Fibroblast of villous mesenchyme (primary cell): ENCODE measurements at regions not wholly inside any gene's neighbourhood (a gene's known extent, or its start where the extent isn't known, plus 50 kb on each side); places are given as distances from the start of the nearest gene placed in this dataset.

Experiments
- DNase-seq: peaks from one replicate; pipeline ENCODE4 v3.0.0-alpha.2; 2010; ENCODE audit warnings: low read depth
- H3K4me3 ChIP-seq: 2 replicates; pipeline ENCODE4 v1.5.1; 2011; ENCODE audit warnings: low read depth, mild to moderate bottlenecking, low read length
- CTCF ChIP-seq: IDR thresholded peaks from 2 replicates; pipeline ENCODE4 v1.5.1; 2012; ENCODE audit warnings: low read depth, mild to moderate bottlenecking, low read length; ENCODE audit not compliant: insufficient read depth

- no peak for TF ChIP-seq CTCF
- DNase-seq = no peak
- no peak overlapping the region for H3K4me3 ChIP-seq
These were observed 510.5 kb downstream of the NSUN3 start for GRCh38 chr3:94573337-94573736.

- no peak for DNase-seq
- TF ChIP-seq CTCF = no peak
- no peak overlapping the region for H3K4me3 ChIP-seq
These were observed 524.4 kb downstream of the NSUN3 start for GRCh38 chr3:94587291-94587690.

- TF ChIP-seq CTCF = no peak
- no peak for DNase-seq
- H3K4me3 ChIP-seq = no peak overlapping the region
These were observed 530.8 kb downstream of the NSUN3 start for GRCh38 chr3:94593526-94594150.

GRCh38 chr3:94596141-94596540, 533.3 kb downstream of the NSUN3 start:
- no peak overlapping the region for H3K4me3 ChIP-seq
- no peak for DNase-seq
- no peak for TF ChIP-seq CTCF

- no peak overlapping the region for H3K4me3 ChIP-seq
- TF ChIP-seq CTCF = no peak
- DNase-seq = no peak
These were observed 534.2 kb downstream of the NSUN3 start for GRCh38 chr3:94596887-94597566.

GRCh38 chr3:94607778-94608177, 544.9 kb downstream of the NSUN3 start:
- DNase-seq = no peak
- no peak overlapping the region for H3K4me3 ChIP-seq
- no peak for TF ChIP-seq CTCF
